Dendritic cell treated with granulocyte-macrophage colony-stimulating factor and Interleukin-4, amounts not matched to agents 40 ng/mL and 50 ng/mL, for 4 days (primary cell): ENCODE measurements at regions not wholly inside any gene's neighbourhood (a gene's known extent, or its start where the extent isn't known, plus 50 kb on each side); places are given as distances from the start of the nearest gene placed in this dataset.
"Not testable (repeated sequence)": the region's sequence is repeated elsewhere in the genome, so short reads cannot be mapped to it uniquely, and the experiment has no call there.

Source experiments
- H3K27ac Mint-ChIP-seq: one replicate; pipeline ENCODE4 v1.8.0; 2022; ENCODE audit warnings: mild to moderate bottlenecking, mixed read lengths
- H3K27me3 Mint-ChIP-seq: one replicate; pipeline ENCODE4 v1.8.0; 2022; ENCODE audit warnings: mild to moderate bottlenecking, mixed read lengths
- H3K36me3 Mint-ChIP-seq: one replicate; pipeline ENCODE4 v1.8.0; 2022; ENCODE audit warnings: low read depth, mixed read lengths
- H3K4me1 Mint-ChIP-seq: one replicate; pipeline ENCODE4 v1.8.0; 2022; ENCODE audit warnings: low read depth, mixed read lengths
- H3K4me3 Mint-ChIP-seq: one replicate; pipeline ENCODE4 v1.8.0; 2022; ENCODE audit warnings: mild to moderate bottlenecking, moderate library complexity, mixed read lengths
- H3K9me3 Mint-ChIP-seq: one replicate; pipeline ENCODE4 v1.8.0; 2022; ENCODE audit warnings: mixed read lengths
- intact Hi-C: fragments of 100-400 bp; cut with micrococcal nuclease; formaldehyde crosslinking; loops from one replicate; pipeline ENCODE4 v1.15.0; 2022

DNA sequence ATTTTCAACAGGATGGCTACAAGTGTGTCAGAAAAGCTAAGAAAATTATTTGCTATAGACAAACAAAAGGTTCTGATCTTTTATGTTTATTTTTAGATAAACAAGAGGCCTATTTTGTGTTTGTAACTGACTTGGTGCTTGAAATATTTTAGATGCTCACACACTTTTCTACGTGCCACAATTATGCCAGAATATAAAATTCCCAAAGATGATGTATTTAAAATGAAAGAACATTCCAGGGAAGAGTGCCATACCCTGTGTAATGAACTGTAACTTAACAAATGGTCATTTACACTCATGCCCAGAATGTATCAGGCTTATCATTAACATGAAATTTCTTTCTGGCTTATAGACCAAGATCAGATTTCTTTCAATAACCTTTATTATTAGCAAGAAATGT, 144.9 kb upstream of the MTPN start:
- no peaks in the 10 kb centered on the region for H3K36me3 Mint-ChIP-seq
- no peaks in the 10 kb centered on the region for H3K27me3 Mint-ChIP-seq
- intact Hi-C loops = no loop called here
- no peak overlapping the region for H3K27ac Mint-ChIP-seq
- H3K4me1 Mint-ChIP-seq = no peaks in the 10 kb centered on the region
- no peak overlapping the region for H3K4me3 Mint-ChIP-seq
- peaks cover 11% of the 10 kb centered on the region for H3K9me3 Mint-ChIP-seq

DNA sequence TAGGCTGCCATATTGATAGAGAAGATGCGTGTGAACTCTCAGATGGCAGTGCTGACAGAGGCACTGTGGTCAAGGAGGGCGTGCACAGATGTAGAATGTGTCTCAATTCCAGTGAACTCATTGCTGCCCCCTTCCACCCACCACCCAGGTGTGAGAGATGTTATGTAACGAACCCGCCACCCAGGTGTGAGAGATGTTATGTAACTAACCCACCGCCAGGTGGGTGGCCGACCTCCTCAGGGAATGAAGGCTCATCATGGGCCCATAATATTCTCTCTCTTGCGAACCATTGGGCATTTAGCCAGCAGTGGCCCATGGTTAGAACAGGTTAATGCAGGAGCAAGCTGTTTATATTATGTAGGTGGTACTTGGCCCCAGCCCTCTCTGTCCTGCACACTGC, 140.4 kb upstream of the MTPN start:
- H3K4me3 Mint-ChIP-seq = no peak overlapping the region
- H3K36me3 Mint-ChIP-seq = no peaks in the 10 kb centered on the region
- no peaks in the 10 kb centered on the region for H3K9me3 Mint-ChIP-seq
- H3K27ac Mint-ChIP-seq = no peak overlapping the region
- H3K4me1 Mint-ChIP-seq = no peaks in the 10 kb centered on the region
- intact Hi-C loops = no loop called here
- H3K27me3 Mint-ChIP-seq = no peaks in the 10 kb centered on the region

DNA sequence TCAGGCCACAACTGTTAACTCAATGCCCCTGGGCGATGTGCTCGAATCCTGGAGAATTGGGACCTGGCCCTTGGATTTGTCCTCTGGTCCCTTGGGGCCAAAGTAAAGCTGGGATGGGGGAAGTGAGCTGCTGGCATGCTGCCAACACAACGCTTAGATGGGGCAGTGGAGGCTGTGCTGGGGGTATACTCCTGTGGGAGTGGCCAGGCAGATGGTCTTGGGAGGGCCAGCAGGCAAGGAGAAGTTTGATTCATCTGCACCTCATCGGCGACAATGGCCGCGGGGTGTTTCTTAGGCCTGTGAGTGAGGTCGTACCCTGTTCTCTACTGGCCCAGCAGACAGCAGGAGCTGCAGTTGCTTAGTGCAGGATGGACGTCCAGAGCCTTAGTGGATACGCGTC, 139.0 kb upstream of the MTPN start:
- Mint-ChIP-seq H3K27me3 (no peaks in the 10 kb centered on the region), H3K27ac (no peak overlapping the region), H3K4me1 (no peaks in the 10 kb centered on the region), H3K36me3 (no peaks in the 10 kb centered on the region), H3K4me3 (no peak overlapping the region), H3K9me3 (no peaks in the 10 kb centered on the region)
- intact Hi-C loops = no loop called here

DNA sequence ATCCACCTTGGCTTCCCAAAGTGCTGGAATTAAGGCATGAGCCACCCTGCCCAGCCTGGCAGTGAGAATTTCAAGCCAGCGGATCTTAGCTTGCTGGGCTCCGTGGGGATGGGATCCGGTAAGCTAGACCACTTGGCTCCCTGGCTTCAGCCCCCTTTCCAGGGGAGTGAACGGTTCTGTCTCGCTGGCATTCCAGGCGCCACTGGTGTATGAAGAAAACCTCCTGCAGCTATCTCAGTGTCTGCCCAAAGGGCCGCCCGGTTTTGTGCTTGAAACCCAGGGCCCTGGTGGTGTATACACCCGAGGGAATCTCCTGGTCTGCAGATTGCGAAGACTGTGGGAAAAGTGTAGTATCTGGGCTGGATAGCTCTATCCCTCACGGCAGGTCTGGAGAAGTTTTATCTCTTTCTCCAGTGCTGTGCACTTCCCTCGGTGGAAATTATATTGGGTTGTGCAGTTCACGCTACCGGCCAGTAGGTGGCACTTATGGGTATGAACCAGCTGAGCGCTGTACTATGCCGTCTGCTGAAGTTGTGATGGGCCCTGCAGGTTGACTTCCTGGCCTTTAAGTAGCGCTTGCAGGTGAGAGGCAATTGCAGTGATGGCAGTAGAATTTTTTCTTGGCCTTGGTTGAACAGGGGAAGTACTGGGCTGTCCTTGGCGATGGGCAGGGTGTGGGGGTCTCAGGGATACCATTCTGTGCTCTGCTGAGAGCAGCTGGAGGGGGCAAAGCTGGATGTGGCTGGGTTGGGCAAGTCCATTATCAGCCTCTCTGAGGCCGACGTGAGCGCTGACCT, 138.0 kb upstream of the MTPN start:
- Mint-ChIP-seq H3K9me3 (no peaks in the 10 kb centered on the region), H3K36me3 (no peaks in the 10 kb centered on the region), H3K27ac (no peak overlapping the region), H3K4me3 (no peak overlapping the region), H3K4me1 (no peaks in the 10 kb centered on the region), H3K27me3 (no peaks in the 10 kb centered on the region)
- intact Hi-C loops = no loop called here

DNA sequence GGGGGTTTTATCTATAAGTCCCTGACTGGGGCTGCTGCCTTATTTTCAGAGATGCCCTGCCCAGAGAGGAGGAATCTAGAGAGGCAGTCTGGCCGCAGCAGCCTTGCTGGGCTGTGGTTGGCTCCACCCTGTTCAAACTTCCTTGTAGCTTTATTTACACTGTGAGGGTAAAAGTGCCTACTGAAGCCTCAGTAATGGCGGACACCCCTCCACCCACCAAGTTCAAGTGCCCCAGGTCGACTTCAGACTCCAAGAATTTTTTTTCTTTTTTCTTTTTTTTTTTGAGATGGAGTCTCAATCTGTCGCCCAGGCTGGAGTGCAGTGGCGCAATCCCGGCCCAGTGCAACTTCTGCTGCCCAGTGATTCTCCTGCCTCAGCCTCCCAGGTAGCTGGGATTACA, 137.3 kb upstream of the MTPN start:
- H3K4me3 Mint-ChIP-seq, intact Hi-C loops, H3K27me3 Mint-ChIP-seq, H3K36me3 Mint-ChIP-seq, H3K4me1 Mint-ChIP-seq, H3K27ac Mint-ChIP-seq, H3K9me3 Mint-ChIP-seq: not testable (repeated sequence)

DNA sequence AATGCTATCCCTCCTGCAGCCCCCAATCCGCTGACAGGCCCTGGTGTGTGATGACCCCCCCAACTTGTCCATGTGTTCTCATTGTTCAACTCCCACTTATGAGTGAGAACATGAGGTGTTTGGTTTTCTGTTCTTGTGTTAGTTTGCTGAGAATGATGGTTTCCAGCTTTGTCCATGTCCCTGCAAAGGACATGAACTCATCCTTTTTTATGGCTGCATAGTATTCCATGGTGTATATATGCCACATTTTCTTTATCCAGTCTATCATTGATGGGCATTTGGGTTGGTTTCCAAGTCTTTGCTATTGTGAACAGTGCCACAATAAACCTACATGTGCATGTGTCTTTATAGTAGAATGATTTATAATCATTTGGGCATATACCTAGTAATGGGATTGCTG, 131.9 kb upstream of the MTPN start:
- intact Hi-C loops, H3K4me1 Mint-ChIP-seq, H3K27me3 Mint-ChIP-seq, H3K27ac Mint-ChIP-seq, H3K4me3 Mint-ChIP-seq, H3K36me3 Mint-ChIP-seq: not testable (repeated sequence)
- peaks cover 19% of the 10 kb centered on the region for H3K9me3 Mint-ChIP-seq

DNA sequence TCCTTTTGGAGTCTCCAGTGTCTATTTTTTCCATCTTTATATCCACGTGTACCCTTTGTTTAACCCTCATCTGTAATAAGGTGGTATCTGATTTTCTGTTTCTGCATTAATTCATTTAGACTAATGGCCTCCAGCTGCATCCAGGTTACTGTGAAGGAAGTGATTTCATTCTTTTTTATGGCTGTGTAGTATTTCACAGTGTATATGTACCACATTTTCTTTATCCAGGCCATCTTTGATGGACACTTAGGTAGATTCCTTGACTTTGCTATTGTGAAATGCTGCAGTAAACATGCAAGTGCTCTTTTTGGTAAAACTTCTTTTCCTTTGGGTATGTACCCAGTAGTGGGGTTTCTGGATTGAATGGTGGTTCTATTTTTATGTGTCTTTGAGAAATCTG, 128.0 kb upstream of the MTPN start:
- H3K27me3 Mint-ChIP-seq = no peaks in the 10 kb centered on the region
- H3K4me1 Mint-ChIP-seq = no peaks in the 10 kb centered on the region
- H3K27ac Mint-ChIP-seq = no peak overlapping the region
- intact Hi-C loops = no loop called here
- peaks cover 24% of the 10 kb centered on the region for H3K9me3 Mint-ChIP-seq
- H3K4me3 Mint-ChIP-seq = no peak overlapping the region
- no peaks in the 10 kb centered on the region for H3K36me3 Mint-ChIP-seq

DNA sequence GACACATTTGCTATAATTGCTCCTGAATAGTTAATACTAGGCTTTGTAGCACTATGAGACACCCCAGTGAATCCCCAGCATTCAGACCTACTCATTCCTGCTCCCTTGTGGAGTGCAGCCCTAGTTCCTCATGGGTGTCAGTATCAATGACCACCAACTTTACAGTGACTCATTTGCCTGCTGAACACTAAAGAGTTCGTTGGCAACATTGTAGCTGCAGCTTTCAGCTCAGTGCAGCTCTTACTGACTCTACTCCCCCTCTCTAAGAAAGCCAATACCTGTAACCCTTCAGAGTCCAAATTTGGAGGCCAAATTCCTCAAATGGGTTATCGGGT, 127.1 kb upstream of the MTPN start:
- H3K27me3 Mint-ChIP-seq = no peaks in the 10 kb centered on the region
- intact Hi-C loops = no loop called here
- no peaks in the 10 kb centered on the region for H3K36me3 Mint-ChIP-seq
- H3K4me1 Mint-ChIP-seq = no peaks in the 10 kb centered on the region
- no peak overlapping the region for H3K27ac Mint-ChIP-seq
- H3K9me3 Mint-ChIP-seq = peaks cover 33% of the 10 kb centered on the region
- H3K4me3 Mint-ChIP-seq = no peak overlapping the region

DNA sequence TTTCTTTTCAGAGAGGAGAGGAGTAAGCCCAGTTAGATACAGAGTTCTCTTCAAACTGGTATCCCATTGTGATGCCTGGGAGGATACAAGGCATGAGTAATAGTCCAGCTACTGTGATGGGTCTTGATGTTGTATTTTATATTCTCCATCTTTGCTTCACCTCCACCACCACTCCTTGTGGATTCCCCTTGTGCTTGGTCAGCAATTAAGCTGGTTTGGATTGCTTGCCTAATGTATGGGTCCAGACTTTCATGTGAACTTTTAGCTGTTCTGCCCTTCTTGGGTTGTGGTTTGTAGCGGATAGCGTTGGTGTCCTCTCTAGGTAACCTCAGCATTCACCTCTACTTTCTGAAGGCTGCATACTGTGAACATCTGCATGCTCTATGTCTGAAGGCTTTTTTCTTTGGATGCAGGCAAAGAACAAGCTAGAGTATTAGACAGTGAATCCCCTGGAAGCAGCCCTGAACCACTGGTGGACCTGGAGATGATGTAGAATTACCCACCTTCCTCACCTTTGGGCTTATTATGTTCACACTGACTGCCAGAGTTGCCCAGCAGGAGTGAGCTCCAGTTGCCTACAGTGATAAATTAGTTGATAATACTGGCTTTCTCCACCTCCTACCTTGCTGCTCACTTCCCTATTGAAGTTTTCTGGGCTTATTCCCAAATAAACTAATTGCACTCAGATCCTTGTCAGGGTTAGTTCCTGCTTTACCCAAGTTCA, 126.5 kb upstream of the MTPN start:
- Mint-ChIP-seq H3K27ac (no peak overlapping the region), H3K4me1 (no peaks in the 10 kb centered on the region), H3K4me3 (no peak overlapping the region), H3K36me3 (no peaks in the 10 kb centered on the region), H3K9me3 (peaks cover 35% of the 10 kb centered on the region), H3K27me3 (no peaks in the 10 kb centered on the region)
- intact Hi-C loops = no loop called here

DNA sequence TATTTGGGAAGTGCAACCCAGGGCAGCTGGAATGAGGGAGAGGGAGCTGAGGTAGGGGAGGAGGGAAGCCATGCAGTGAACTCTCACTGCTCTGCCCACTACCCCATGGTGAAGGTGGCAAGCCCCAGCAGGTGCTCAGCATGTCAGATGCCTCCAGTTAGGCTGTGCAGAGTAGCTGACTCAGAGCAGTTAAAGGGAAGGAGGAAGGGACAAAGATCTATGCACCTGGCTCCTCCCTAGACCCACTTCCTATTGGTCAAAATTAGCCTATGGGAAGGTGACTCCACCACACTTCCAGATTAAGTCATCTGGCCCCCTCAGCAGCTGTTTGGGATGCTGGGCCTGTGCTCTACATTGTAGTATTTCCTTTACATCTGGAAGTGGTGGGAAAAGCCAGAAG, 125.7 kb upstream of the MTPN start:
- H3K27ac Mint-ChIP-seq = no peak overlapping the region
- H3K9me3 Mint-ChIP-seq = peaks cover 33% of the 10 kb centered on the region
- H3K27me3 Mint-ChIP-seq = no peaks in the 10 kb centered on the region
- H3K36me3 Mint-ChIP-seq = no peaks in the 10 kb centered on the region
- H3K4me1 Mint-ChIP-seq = no peaks in the 10 kb centered on the region
- intact Hi-C loops = no loop called here
- H3K4me3 Mint-ChIP-seq = no peak overlapping the region

DNA sequence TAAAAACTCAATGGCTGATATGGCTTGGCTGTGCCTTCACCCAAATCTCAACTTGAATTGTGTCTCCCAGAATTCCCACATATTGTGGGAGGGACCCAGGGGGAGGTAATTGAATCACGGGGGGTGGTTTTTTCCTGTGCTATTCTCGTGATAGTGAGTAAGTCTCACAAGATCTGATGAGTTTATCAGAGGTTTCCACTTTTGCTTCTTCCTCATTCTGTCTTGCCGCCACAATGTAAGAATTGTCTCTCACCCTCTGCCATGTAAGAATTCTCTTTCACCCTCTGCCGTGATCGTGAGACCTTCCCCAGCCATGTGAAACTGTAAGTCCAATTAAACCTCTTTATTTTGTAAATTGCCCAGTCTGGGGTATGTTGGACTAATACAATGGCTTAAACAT, 115.6 kb upstream of the MTPN start:
- intact Hi-C loops, H3K36me3 Mint-ChIP-seq, H3K27me3 Mint-ChIP-seq, H3K4me1 Mint-ChIP-seq, H3K27ac Mint-ChIP-seq, H3K4me3 Mint-ChIP-seq: not testable (repeated sequence)
- H3K9me3 Mint-ChIP-seq = peaks cover 16% of the 10 kb centered on the region

DNA sequence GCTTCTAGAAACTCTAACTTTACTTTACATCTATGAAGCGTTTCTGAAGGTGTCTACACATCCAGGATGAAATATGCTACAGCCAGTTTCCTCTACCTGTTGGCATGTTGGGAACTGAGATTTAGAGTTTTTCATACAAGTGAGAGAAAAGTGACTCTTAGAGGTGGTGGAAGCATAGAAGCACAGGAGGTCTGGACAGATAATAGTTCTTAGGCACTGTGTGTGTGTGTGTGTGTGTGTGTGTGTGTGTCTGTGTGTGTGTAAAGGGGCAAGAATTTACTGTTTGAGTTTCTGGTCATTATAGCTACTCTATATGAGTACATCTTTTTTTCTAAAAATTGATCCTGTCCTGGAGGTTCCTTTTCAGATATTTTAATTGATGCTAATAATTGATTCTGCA, 110.7 kb upstream of the MTPN start:
- intact Hi-C loops = no loop called here

DNA sequence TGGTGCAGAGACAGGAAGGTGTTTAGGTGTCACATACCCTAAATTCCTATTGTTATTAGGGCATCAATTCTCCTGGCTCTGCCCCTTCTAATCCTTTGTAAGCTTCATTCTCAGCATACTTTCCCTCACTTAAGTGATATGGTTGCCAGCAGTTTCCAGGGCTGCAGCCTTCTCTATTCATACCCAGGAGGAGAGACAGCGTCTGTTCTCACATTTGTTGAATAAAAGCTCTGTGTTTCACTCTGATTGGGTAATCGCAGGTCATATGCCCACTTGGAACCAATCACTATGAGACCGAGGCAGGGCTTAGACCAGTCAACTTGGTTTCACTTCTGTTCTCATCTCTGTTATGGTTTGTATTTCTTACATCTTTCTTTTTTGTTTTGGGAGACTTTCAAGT, 109.6 kb upstream of the MTPN start:
- no peak overlapping the region for H3K27ac Mint-ChIP-seq
- H3K4me3 Mint-ChIP-seq = no peak overlapping the region
- H3K9me3 Mint-ChIP-seq = peaks cover 8% of the 10 kb centered on the region
- no peaks in the 10 kb centered on the region for H3K4me1 Mint-ChIP-seq
- intact Hi-C loops = no loop called here
- H3K27me3 Mint-ChIP-seq = no peaks in the 10 kb centered on the region
- H3K36me3 Mint-ChIP-seq = no peaks in the 10 kb centered on the region

More for the DNA sequence above, 110.7 kb upstream of the MTPN start:
- Mint-ChIP-seq H3K4me1 (no peaks in the 10 kb centered on the region), H3K27me3 (no peaks in the 10 kb centered on the region), H3K9me3 (peaks cover 14% of the 10 kb centered on the region), H3K4me3 (no peak overlapping the region), H3K36me3 (no peaks in the 10 kb centered on the region), H3K27ac (no peak overlapping the region)

DNA sequence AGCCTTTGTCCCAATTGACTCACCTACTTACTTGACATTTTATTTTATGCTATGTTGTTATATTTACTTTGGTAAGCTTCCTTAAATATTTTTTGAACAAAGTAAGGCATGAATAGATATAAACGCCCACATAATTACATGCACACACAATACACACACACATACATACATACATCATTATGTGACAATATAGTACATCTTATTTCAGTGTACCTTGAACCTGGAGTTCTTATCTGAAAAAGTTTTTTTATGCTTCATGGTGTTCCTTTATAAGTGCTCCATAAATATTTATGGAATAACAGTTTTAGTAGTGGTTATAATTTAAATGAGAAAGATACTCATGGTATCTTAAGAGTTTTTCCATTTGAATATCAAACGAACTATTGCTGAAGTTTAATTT, 102.8 kb upstream of the MTPN start:
- no peak overlapping the region for H3K4me3 Mint-ChIP-seq
- no peaks in the 10 kb centered on the region for H3K9me3 Mint-ChIP-seq
- intact Hi-C loops = no loop called here
- no peaks in the 10 kb centered on the region for H3K4me1 Mint-ChIP-seq
- H3K27ac Mint-ChIP-seq = no peak overlapping the region
- no peaks in the 10 kb centered on the region for H3K27me3 Mint-ChIP-seq
- H3K36me3 Mint-ChIP-seq = no peaks in the 10 kb centered on the region

DNA sequence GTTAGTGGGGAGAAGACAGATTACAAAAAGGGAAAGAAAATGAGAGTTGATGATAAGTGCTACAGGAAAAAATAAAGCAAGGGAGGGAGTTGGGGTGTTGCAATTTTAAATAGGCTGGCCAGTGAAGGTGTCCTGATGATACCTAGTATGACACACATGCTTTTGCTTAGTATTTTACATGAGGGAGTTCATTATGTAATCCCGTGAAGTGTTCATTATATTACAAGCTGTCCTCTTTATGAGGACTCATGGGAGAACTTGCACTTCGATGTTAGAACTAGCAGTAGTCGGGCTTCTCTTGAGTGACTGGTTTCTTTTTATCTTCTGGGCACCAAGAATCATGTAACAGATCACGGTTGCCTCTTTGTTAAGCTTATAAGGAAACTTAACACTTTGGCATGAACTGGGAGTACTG, 102.3 kb upstream of the MTPN start:
- intact Hi-C loops = no loop called here
- Mint-ChIP-seq H3K27me3 (no peaks in the 10 kb centered on the region), H3K4me1 (no peaks in the 10 kb centered on the region), H3K4me3 (no peak overlapping the region), H3K9me3 (no peaks in the 10 kb centered on the region), H3K27ac (no peak overlapping the region), H3K36me3 (no peaks in the 10 kb centered on the region)
